NOMO-1 treated with DMSO at 0.1 percent for 48 hours (cell line): ENCODE measurements at regions not wholly inside any gene's neighbourhood (a gene's known extent, or its start where the extent isn't known, plus 50 kb on each side); places are given as distances from the start of the nearest gene placed in this dataset.
"Not testable (repeated sequence)": the region's sequence is repeated elsewhere in the genome, so short reads cannot be mapped to it uniquely, and the experiment has no call there.

Source experiments
- DNase-seq: peaks from one replicate; lab custom pipeline; 2025; ENCODE audit not compliant: unreplicated experiment; lab: John Stamatoyannopoulos, UW

- DNase-seq = no peak
Measured at GRCh38 chr4:112036886-112037285, 108.4 kb upstream of the FAM241A start.

GRCh38 chr4:112038861-112039260 lies 106.4 kb upstream of the FAM241A start:
- DNase-seq = no peak

GRCh38 chr4:112049119-112049518 lies 96.1 kb upstream of the FAM241A start:
- DNase-seq = not testable (repeated sequence)

GRCh38 chr4:112053825-112054350 lies 91.4 kb upstream of the FAM241A start:
- no peak for DNase-seq

- DNase-seq = no peak
Measured at GRCh38 chr4:112055100-112055499, 90.2 kb upstream of the FAM241A start.

- no peak for DNase-seq
Measured at GRCh38 chr4:112057470-112057869, 87.8 kb upstream of the FAM241A start.

GRCh38 chr4:112058433-112058832 lies 86.8 kb upstream of the FAM241A start:
- peak; percentile 21 for DNase-seq

GRCh38 chr4:112060212-112060611 lies 85.0 kb upstream of the FAM241A start:
- DNase-seq = peak; percentile 9

- DNase-seq = no peak
Measured at GRCh38 chr4:112061207-112061817, 83.9 kb upstream of the FAM241A start.

GRCh38 chr4:112063260-112063659 lies 82.0 kb upstream of the FAM241A start:
- no peak for DNase-seq

GRCh38 chr4:112069110-112069509 lies 76.1 kb upstream of the FAM241A start:
- DNase-seq = no peak

GRCh38 chr4:112073181-112073580 lies 72.1 kb upstream of the FAM241A start:
- DNase-seq = no peak

- DNase-seq = peak; percentile 42
Measured at GRCh38 chr4:112075129-112075753, 70.0 kb upstream of the FAM241A start.

- DNase-seq = peak; percentile 16
Measured at GRCh38 chr4:112075906-112076305, 69.3 kb upstream of the FAM241A start.

- no peak for DNase-seq
Measured at GRCh38 chr4:112076919-112077608, 68.2 kb upstream of the FAM241A start.

- no peak for DNase-seq
Measured at GRCh38 chr4:112077743-112078142, 67.5 kb upstream of the FAM241A start.

GRCh38 chr4:112082954-112083586 lies 62.2 kb upstream of the FAM241A start:
- DNase-seq = no peak

GRCh38 chr4:112083587-112084347 lies 61.5 kb upstream of the FAM241A start:
- DNase-seq = no peak

- DNase-seq = peak; percentile 96
Measured at GRCh38 chr4:112085156-112086035, 59.9 kb upstream of the FAM241A start.

- no peak for DNase-seq
Measured at GRCh38 chr4:112086036-112086434, 59.2 kb upstream of the FAM241A start.
